Lower leg skin (tissue), 4 donors: ENCODE measurements at regions not wholly inside any gene's neighbourhood (a gene's known extent, or its start where the extent isn't known, plus 50 kb on each side); places are given as distances from the start of the nearest gene placed in this dataset.

Experiments
- DNase-seq, 2 donors: peaks; one replicate each; pipeline ENCODE4 v3.0.0-alpha.2; 2019; ENCODE audit warnings: low spot score in 2 of 2
- H3K4me3 ChIP-seq: fragments of 200-600 bp; sonication (generic); 2 replicates; pipeline ENCODE4 v1.5.1; 2017; ENCODE audit warnings: mild to moderate bottlenecking, low read depth; ENCODE audit not compliant: poor library complexity, severe bottlenecking
- CTCF ChIP-seq, 3 donors: fragments of 450-650 bp; IDR thresholded peaks; one replicate each; pipeline ENCODE4 v1.5.1; 2016; ENCODE audit warnings: antibody characterized with exemption in 3 of 3, mild to moderate bottlenecking in 3 of 3, moderate library complexity in 2 of 3
- POLR2A ChIP-seq, 2 donors: fragments of 450-650 bp; IDR thresholded peaks; one replicate each; pipeline ENCODE4 v1.6.1; 2016 to 2017; ENCODE audit warnings: antibody characterized with exemption in 2 of 2, mild to moderate bottlenecking in 1 of 2, moderate library complexity in 1 of 2
- WGBS, 2 donors: methylation state at CpG; one replicate each; pipeline ENCODE4 v1.1.5; 2018; 5-methylcytosine and 5-hydroxymethylcytosine counted together
- intact Hi-C: fragments of 100-400 bp; cut with DNase I; formaldehyde crosslinking; loops from one replicate; pipeline ENCODE4 v1.15.0; 2023; ENCODE audit warnings: low total_unique reads

- intact Hi-C loops, result no loop called here
- 41 to 59% methylated on average over 1 of the region's 1 CpG for WGBS, 2 donors
- TF ChIP-seq POLR2A (IDR thresholded peaks at IDR 0.05) (no peak), CTCF (IDR thresholded peaks at IDR 0.05) (no peak)
- DNase-seq, result no peak
- no peak overlapping the region for H3K4me3 ChIP-seq
Observed at GRCh38 chr6:153537422-153537821, 406.3 kb upstream of the RGS17 start.

- TF ChIP-seq CTCF (IDR thresholded peaks at IDR 0.05), result no peak
- no peak for TF ChIP-seq POLR2A (IDR thresholded peaks at IDR 0.05)
- no peak overlapping the region for H3K4me3 ChIP-seq
- no peak for DNase-seq
- 78 to 88% methylated on average over 3 of the region's 3 CpGs for WGBS, 2 donors
- intact Hi-C loops, result no loop called here
Observed at GRCh38 chr6:153526479-153526878, 395.4 kb upstream of the RGS17 start.

GRCh38 chr6:153525998-153526397 lies 394.9 kb upstream of the RGS17 start:
- intact Hi-C loops, result no loop called here
- no peak overlapping the region for H3K4me3 ChIP-seq
- no peak for DNase-seq
- 47 to 68% methylated on average over 1 of the region's 1 CpG for WGBS, 2 donors
- TF ChIP-seq CTCF (IDR thresholded peaks at IDR 0.05) (no peak), POLR2A (IDR thresholded peaks at IDR 0.05) (no peak)

GRCh38 chr6:153523390-153523789 lies 392.3 kb upstream of the RGS17 start:
- intact Hi-C loops, result no loop called here

GRCh38 chr6:153511896-153512496 lies 380.9 kb upstream of the RGS17 start:
- intact Hi-C loops, result loop anchor here (5.0 kb wide), 1 partner anchor 285 kb away; no protein-coding TSS in a partner anchor
- DNase-seq, result no peak
- 25 to 33% methylated on average over 2 of the region's 2 CpGs for WGBS, 2 donors

More at GRCh38 chr6:153523390-153523789, 392.3 kb upstream of the RGS17 start:
- no peak overlapping the region for H3K4me3 ChIP-seq
- TF ChIP-seq POLR2A (IDR thresholded peaks at IDR 0.05) (no peak), CTCF (IDR thresholded peaks at IDR 0.05) (no peak)
- DNase-seq, result no peak

More at GRCh38 chr6:153511896-153512496, 380.9 kb upstream of the RGS17 start:
- H3K4me3 ChIP-seq, result no peak overlapping the region
- no peak for TF ChIP-seq POLR2A (IDR thresholded peaks at IDR 0.05)
- TF ChIP-seq CTCF (IDR thresholded peaks at IDR 0.05), result no peak
